Endothelial cell of umbilical vein (primary cell): ENCODE measurements at regions not wholly inside any gene's neighbourhood (a gene's known extent, or its start where the extent isn't known, plus 50 kb on each side); places are given as distances from the start of the nearest gene placed in this dataset.

Experiments
- BruUV-seq: library from RNA; stranded (reverse); fragments of 400-500 nt; replicated peaks from 2 replicates; lab custom pipeline; 2021; lab: Mats Ljungman, UMichigan
- CTCF ChIA-PET: fragments of 300-600, 350-600 bp; sonication (Branson Sonifier 250); formaldehyde crosslinking; loops from one replicate; lab custom pipeline; 2021; ENCODE audit warnings: antibody characterized with exemption, inconsistent platforms; lab: Charles Lee
- POLR2A ChIA-PET: fragments of 300-600, 350-600 bp; sonication (Branson Sonifier 250); formaldehyde crosslinking; loops from one replicate; lab custom pipeline; 2021; ENCODE audit warnings: antibody characterized with exemption, inconsistent platforms; lab: Charles Lee
- DNase-seq: peaks from one replicate; pipeline ENCODE4 v3.0.0-alpha.2; 2011; ENCODE audit warnings: low read depth, low spot score
- FAIRE-seq: peaks from 2 replicates; lab custom pipeline; 2011; peaks lifted over from hg19 to GRCh38; lab: Jason Lieb, UNC
- H2AFZ ChIP-seq: 2 replicates; pipeline ENCODE4 v1.6.0; 2012; ENCODE audit warnings: low read depth, low read length, control low read depth, inconsistent platforms
- H3K27ac ChIP-seq: 2 replicates; pipeline ENCODE4 v1.5.1; 2011; ENCODE audit warnings: low read depth, mild to moderate bottlenecking, control low read depth, low read length, moderate library complexity; ENCODE audit not compliant: insufficient read depth
- H3K27me3 ChIP-seq, 2 experiments: 2 replicates each; pipeline versions ENCODE4 v1.6.0 to v1.6.1; 2011; ENCODE audit warnings: low read length in 2 of 2, mixed read lengths in 1 of 2; ENCODE audit not compliant: control insufficient read depth in 2 of 2, insufficient read depth in 2 of 2
- H3K36me3 ChIP-seq, 2 experiments: 2 replicates in 1 of 2; 3 replicates in 1 of 2; pipeline ENCODE4 v1.5.1; 2011; ENCODE audit warnings: low read length in 2 of 2, mild to moderate bottlenecking in 1 of 2, moderate library complexity in 1 of 2; ENCODE audit not compliant: control insufficient read depth in 2 of 2, insufficient read depth in 2 of 2; ENCODE audit errors: extremely low read depth in 1 of 2
- H3K4me1 ChIP-seq: 3 replicates; pipeline ENCODE4 v1.5.1; 2011; ENCODE audit warnings: mild to moderate bottlenecking, low read length; ENCODE audit not compliant: control insufficient read depth, insufficient read depth; ENCODE audit errors: extremely low read depth
- H3K4me2 ChIP-seq: 2 replicates; pipeline ENCODE4 v1.6.1; 2011; ENCODE audit warnings: low read length, control low read depth, mixed read lengths; ENCODE audit not compliant: insufficient read depth
- H3K4me3 ChIP-seq, 3 experiments: fragments of 200-600 bp in 1 of 3; sonication (generic), shearing (Covaris generic) in 1 of 3; replicated peaks in 1 of 3; 2 replicates each; pipeline ENCODE4 v1.5.1; 2011 to 2016; ENCODE audit warnings: control low read depth in 3 of 3, low read length in 3 of 3, mild to moderate bottlenecking in 2 of 3, inconsistent platforms in 1 of 3, low read depth in 1 of 3, moderate library complexity in 1 of 3; ENCODE audit not compliant: insufficient read depth in 1 of 3
- H3K79me2 ChIP-seq: 2 replicates; pipeline ENCODE4 v1.6.0; 2012; ENCODE audit warnings: low read length, inconsistent platforms; ENCODE audit not compliant: control insufficient read depth, insufficient read depth
- H3K9ac ChIP-seq: replicated peaks from 2 replicates; pipeline ENCODE3; 2011; ENCODE audit warnings: low read length, control low read depth; ENCODE audit not compliant: insufficient read depth; ENCODE audit errors: extremely low read depth
- H3K9me1 ChIP-seq: replicated peaks from 3 replicates; pipeline ENCODE4 v1.6.0; 2011; ENCODE audit warnings: mild to moderate bottlenecking, low read length; ENCODE audit not compliant: control insufficient read depth, insufficient read depth; ENCODE audit errors: extremely low read depth
- H3K9me3 ChIP-seq: replicated peaks from 2 replicates; pipeline ENCODE4 v1.5.1; 2012; ENCODE audit warnings: low read length, inconsistent platforms; ENCODE audit not compliant: control insufficient read depth, insufficient read depth
- H4K20me1 ChIP-seq: replicated peaks from 2 replicates; pipeline ENCODE3; 2011; ENCODE audit warnings: mild to moderate bottlenecking, low read length; ENCODE audit not compliant: control insufficient read depth, insufficient read depth; ENCODE audit errors: extremely low read depth
- EZH2 ChIP-seq: IDR thresholded peaks from 2 replicates; pipeline ENCODE4 v1.6.1; 2012; ENCODE audit warnings: borderline replicate concordance, low read depth, mild to moderate bottlenecking, moderate library complexity, low read length, inconsistent platforms; ENCODE audit not compliant: severe bottlenecking
- FOS ChIP-seq: IDR thresholded peaks from 2 replicates; pipeline ENCODE4 v1.6.1; 2011; ENCODE audit warnings: mild to moderate bottlenecking, low read length, moderate library complexity, borderline replicate concordance; ENCODE audit not compliant: insufficient read depth
- GATA2 ChIP-seq: IDR thresholded peaks from 2 replicates; pipeline ENCODE4 v1.7.0; 2011; ENCODE audit warnings: low read depth, mild to moderate bottlenecking, moderate library complexity, mixed read lengths, low read length; ENCODE audit not compliant: insufficient read length, insufficient read depth
- JUN ChIP-seq: IDR thresholded peaks from 2 replicates; pipeline ENCODE4 v1.6.1; 2011; ENCODE audit warnings: borderline replicate concordance, low read depth; ENCODE audit not compliant: insufficient read length, insufficient read depth
- MYC ChIP-seq: IDR thresholded peaks from one replicate; pipeline ENCODE4 v1.6.1; 2011; ENCODE audit warnings: mild to moderate bottlenecking, low read depth, low read length
- POLR2A ChIP-seq: IDR thresholded peaks from 2 replicates; pipeline ENCODE4 v1.6.1; 2012; ENCODE audit warnings: low read depth, mild to moderate bottlenecking, control low read depth, low read length
- POLR2AphosphoS5 ChIP-seq: IDR thresholded peaks from 2 replicates; pipeline ENCODE4 v1.6.1; 2012; ENCODE audit warnings: low read depth, mild to moderate bottlenecking, control low read depth, low read length, moderate library complexity; ENCODE audit not compliant: insufficient read depth
- dilution Hi-C: fragments of 300-500 bp; cut with MboI; formaldehyde crosslinking; loops from one replicate; pipeline ENCODE4 v1.15.0; 2019; ENCODE audit warnings: low sequenced_read_pairs; ENCODE audit not compliant: extremely low pct_ligation_motif_present
- intact Hi-C: fragments of 100-400 bp; cut with micrococcal nuclease; formaldehyde crosslinking; loops from one replicate; pipeline ENCODE4 v1.10.0; 2022
- TF ChIP-seq, protein P1 (sequence below), 2 donors: IDR thresholded peaks; 1 replicate in 1 of 2; 2 replicates in 1 of 2; pipeline ENCODE4 v1.5.1; 2011; ENCODE audit warnings: low read length in 2 of 2, mild to moderate bottlenecking in 2 of 2, moderate library complexity in 2 of 2, control low read depth in 1 of 2, inconsistent platforms in 1 of 2, low read depth in 1 of 2; ENCODE audit not compliant: insufficient read depth in 1 of 2; ENCODE audit errors: extremely low read depth in 1 of 2
- TF ChIP-seq, protein P2 (sequence below): IDR thresholded peaks from 2 replicates; pipeline ENCODE4 v1.6.1; 2011; ENCODE audit not compliant: insufficient read depth, insufficient read length

DNA sequence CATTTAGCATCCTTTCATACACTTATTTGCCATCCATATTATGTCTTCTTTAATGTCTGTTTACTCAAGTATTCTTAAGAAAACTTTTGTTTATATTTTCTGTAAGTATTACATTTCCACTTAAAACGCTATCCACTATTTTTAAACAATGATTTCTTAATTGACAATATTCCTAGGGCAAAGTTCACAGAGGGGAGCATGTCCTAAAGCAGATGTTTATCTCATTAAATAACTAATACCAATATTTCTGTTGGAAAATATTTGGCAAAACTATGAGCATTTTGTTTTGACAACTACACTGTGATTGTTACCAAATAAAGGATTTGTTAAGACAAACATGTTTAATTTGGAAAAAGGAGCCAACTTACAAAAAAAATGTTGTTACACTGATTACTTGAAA lies 643.3 kb downstream of the SLITRK5 start:
- CTCF ChIA-PET = no interaction called here
- TF ChIP-seq JUN (no peak), FOS (no peak), POLR2AphosphoS5 (no peak)
- dilution Hi-C loops (no loop called here), intact Hi-C loops (no loop called here)
- no peak overlapping the region for H3K4me2 ChIP-seq
- FAIRE-seq (no peak), DNase-seq (no peak)
- H3K4me1 ChIP-seq = no peaks in the 10 kb centered on the region
- H3K36me3 ChIP-seq = no peaks in the 10 kb centered on the region
- no peak overlapping the region for H3K27ac ChIP-seq
- H3K27me3 ChIP-seq = no peaks in the 10 kb centered on the region
- H4K20me1 ChIP-seq = no peaks in the 10 kb centered on the region
- no TSS peak for BruUV-seq
- no peaks in the 10 kb centered on the region for H3K9me1 ChIP-seq
- H3K9me3 ChIP-seq = peaks cover 2% of the 10 kb centered on the region
- no peak overlapping the region for H3K9ac ChIP-seq
- POLR2A ChIA-PET = no interaction called here
- H3K79me2 ChIP-seq = no peaks in the 10 kb centered on the region
- no peak overlapping the region for H2AFZ ChIP-seq
- no peak overlapping the region for H3K4me3 ChIP-seq

DNA sequence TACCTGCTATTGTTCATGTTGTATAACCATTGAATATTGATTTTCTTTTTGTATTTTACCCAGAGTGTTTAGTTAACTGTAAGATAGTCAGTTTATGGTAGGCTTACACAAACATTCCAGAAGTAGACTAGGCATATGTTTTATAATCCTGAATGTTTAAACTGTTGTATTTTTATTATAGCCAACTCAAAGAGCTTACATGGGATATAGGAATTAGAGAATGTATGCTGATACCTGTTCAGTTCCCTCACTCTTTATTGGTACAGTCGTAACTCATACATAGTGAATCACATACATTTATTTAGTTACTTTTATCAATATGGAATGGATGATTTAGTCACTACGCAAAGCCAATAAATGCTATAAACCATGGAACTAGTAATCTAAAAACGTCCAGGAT lies 657.9 kb downstream of the SLITRK5 start:
- no peak overlapping the region for H3K4me2 ChIP-seq
- no peak overlapping the region for H3K27ac ChIP-seq
- no peak overlapping the region for H3K9ac ChIP-seq
- no peaks in the 10 kb centered on the region for H3K36me3 ChIP-seq
- FAIRE-seq (no peak), DNase-seq (no peak)
- ChIA-PET POLR2A (no interaction called here), CTCF (no interaction called here)
- no peaks in the 10 kb centered on the region for H3K79me2 ChIP-seq
- dilution Hi-C loops (no loop called here), intact Hi-C loops (no loop called here)
- H2AFZ ChIP-seq = no peak overlapping the region
- H3K27me3 ChIP-seq = no peaks in the 10 kb centered on the region
- no peaks in the 10 kb centered on the region for H3K9me1 ChIP-seq
- BruUV-seq = no TSS peak
- H3K4me3 ChIP-seq = no peak overlapping the region
- H4K20me1 ChIP-seq = no peaks in the 10 kb centered on the region
- no peaks in the 10 kb centered on the region for H3K4me1 ChIP-seq
- TF ChIP-seq, protein P1, sequence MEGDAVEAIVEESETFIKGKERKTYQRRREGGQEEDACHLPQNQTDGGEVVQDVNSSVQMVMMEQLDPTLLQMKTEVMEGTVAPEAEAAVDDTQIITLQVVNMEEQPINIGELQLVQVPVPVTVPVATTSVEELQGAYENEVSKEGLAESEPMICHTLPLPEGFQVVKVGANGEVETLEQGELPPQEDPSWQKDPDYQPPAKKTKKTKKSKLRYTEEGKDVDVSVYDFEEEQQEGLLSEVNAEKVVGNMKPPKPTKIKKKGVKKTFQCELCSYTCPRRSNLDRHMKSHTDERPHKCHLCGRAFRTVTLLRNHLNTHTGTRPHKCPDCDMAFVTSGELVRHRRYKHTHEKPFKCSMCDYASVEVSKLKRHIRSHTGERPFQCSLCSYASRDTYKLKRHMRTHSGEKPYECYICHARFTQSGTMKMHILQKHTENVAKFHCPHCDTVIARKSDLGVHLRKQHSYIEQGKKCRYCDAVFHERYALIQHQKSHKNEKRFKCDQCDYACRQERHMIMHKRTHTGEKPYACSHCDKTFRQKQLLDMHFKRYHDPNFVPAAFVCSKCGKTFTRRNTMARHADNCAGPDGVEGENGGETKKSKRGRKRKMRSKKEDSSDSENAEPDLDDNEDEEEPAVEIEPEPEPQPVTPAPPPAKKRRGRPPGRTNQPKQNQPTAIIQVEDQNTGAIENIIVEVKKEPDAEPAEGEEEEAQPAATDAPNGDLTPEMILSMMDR (IDR thresholded peaks at IDR 0.05; ENCODE audit: extremely low read depth in 1 of 2, insufficient read depth in 1 of 2, low read depth in 1 of 2, low read length in 2 of 2) = no peak
- TF ChIP-seq EZH2 (no peak), POLR2A (no peak), JUN (no peak), FOS (no peak), MYC (no peak), POLR2AphosphoS5 (no peak), GATA2 (no peak)
- TF ChIP-seq, protein P2, sequence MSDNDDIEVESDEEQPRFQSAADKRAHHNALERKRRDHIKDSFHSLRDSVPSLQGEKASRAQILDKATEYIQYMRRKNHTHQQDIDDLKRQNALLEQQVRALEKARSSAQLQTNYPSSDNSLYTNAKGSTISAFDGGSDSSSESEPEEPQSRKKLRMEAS = no peak
- peaks cover 5% of the 10 kb centered on the region for H3K9me3 ChIP-seq
